Naive thymus-derived CD8-positive, alpha-beta T cell (primary cell): ENCODE measurements at regions not wholly inside any gene's neighbourhood (a gene's known extent, or its start where the extent isn't known, plus 50 kb on each side); places are given as distances from the start of the nearest gene placed in this dataset.
"Not testable (repeated sequence)": the region's sequence is repeated elsewhere in the genome, so short reads cannot be mapped to it uniquely, and the experiment has no call there.

Experiments used
- ATAC-seq, 2 donors: fragments of 150-1000 bp; cut with Tn5 transposase in 1 of 2; sonication (Bioruptor Pico), chemical (Tn5 transposase) in 1 of 2; 1 replicate in 1 of 2; 2 replicates in 1 of 2; pipeline ENCODE4 v1.10.0; 2021; ENCODE audit warnings: mild to moderate bottlenecking in 2 of 2, moderate library complexity in 2 of 2
- POLR2A ChIA-PET: fragments of 350-600 bp; sonication (Branson Sonifier 250); formaldehyde crosslinking; loops from one replicate; lab custom pipeline; 2021; ENCODE audit warnings: antibody characterized with exemption; lab: Charles Lee
- DNase-seq, 10 donors: peaks; one replicate each; pipeline versions ENCODE4 v3.0.0 to v3.0.0-alpha.2; 2020 to 2022
- H3K27ac Mint-ChIP-seq, 10 donors: one replicate each; pipeline ENCODE4 v1.8.0; 2020 to 2022; ENCODE audit warnings: mild to moderate bottlenecking in 10 of 10, mixed read lengths in 10 of 10, moderate library complexity in 4 of 10, inconsistent platforms in 1 of 10
- H3K27me3 Mint-ChIP-seq, 5 donors: one replicate each; pipeline ENCODE4 v1.8.0; 2021 to 2022; ENCODE audit warnings: mixed read lengths in 5 of 5
- H3K36me3 Mint-ChIP-seq, 3 donors: one replicate each; pipeline ENCODE4 v1.8.0; 2020 to 2022; ENCODE audit warnings: mixed read lengths in 3 of 3, mild to moderate bottlenecking in 2 of 3, inconsistent platforms in 1 of 3
- H3K4me1 Mint-ChIP-seq, 4 donors: one replicate each; pipeline ENCODE4 v1.8.0; 2021 to 2022; ENCODE audit warnings: mixed read lengths in 4 of 4
- H3K4me3 Mint-ChIP-seq, 10 donors: one replicate each; pipeline ENCODE4 v1.8.0; 2020 to 2022; ENCODE audit warnings: mild to moderate bottlenecking in 10 of 10, mixed read lengths in 10 of 10, moderate library complexity in 6 of 10, inconsistent platforms in 1 of 10
- H3K9me3 Mint-ChIP-seq, 9 donors: one replicate each; pipeline ENCODE4 v1.8.0; 2020 to 2022; ENCODE audit warnings: mixed read lengths in 9 of 9, mild to moderate bottlenecking in 3 of 9, inconsistent platforms in 1 of 9, moderate library complexity in 1 of 9

- no peak for ATAC-seq
- POLR2A ChIA-PET = no interaction called here
Measured at GRCh38 chr18:77329651-77330050, 80.0 kb downstream of the GALR1 start.

GRCh38 chr18:77334876-77335275 is 85.2 kb downstream of the GALR1 start:
- Mint-ChIP-seq H3K4me1 (peaks cover 0 to 8% (median 2%) of the 10 kb centered on the region in 4 donors), H3K9me3 (no peaks in the 10 kb centered on the region), H3K36me3 (no peaks in the 10 kb centered on the region), H3K27ac (no peak overlapping the region), H3K4me3 (no peak overlapping the region), H3K27me3 (peaks cover 13 to 56% (median 26%) of the 10 kb centered on the region in 5 donors)
- ATAC-seq (no peak), DNase-seq (no peak)
- POLR2A ChIA-PET = no interaction called here

More at GRCh38 chr18:77329651-77330050, 80.0 kb downstream of the GALR1 start:
- peaks cover 3 to 25% (median 12%) of the 10 kb centered on the region in 5 donors for H3K27me3 Mint-ChIP-seq
- H3K36me3 Mint-ChIP-seq = no peaks in the 10 kb centered on the region
- no peak for DNase-seq
- H3K27ac Mint-ChIP-seq = no peak overlapping the region
- peaks cover 0 to 2% (median 0%) of the 10 kb centered on the region in 4 donors for H3K4me1 Mint-ChIP-seq
- H3K9me3 Mint-ChIP-seq = peaks cover 0 to 10% (median 0%) of the 10 kb centered on the region in 9 donors
- H3K4me3 Mint-ChIP-seq = no peak overlapping the region

- peaks cover 13 to 71% (median 27%) of the 10 kb centered on the region in 5 donors for H3K27me3 Mint-ChIP-seq
- DNase-seq (no peak), ATAC-seq (no peak)
- POLR2A ChIA-PET = no interaction called here
- no peaks in the 10 kb centered on the region for H3K36me3 Mint-ChIP-seq
- H3K9me3 Mint-ChIP-seq = no peaks in the 10 kb centered on the region
- H3K4me3 Mint-ChIP-seq = no peak overlapping the region
- peaks cover 0 to 8% (median 2%) of the 10 kb centered on the region in 4 donors for H3K4me1 Mint-ChIP-seq
- H3K27ac Mint-ChIP-seq = no peak overlapping the region
Measured at GRCh38 chr18:77337604-77338003, 88.0 kb downstream of the GALR1 start.

GRCh38 chr18:77339093-77339492 is 89.4 kb downstream of the GALR1 start:
- ATAC-seq = no peak
- Mint-ChIP-seq H3K36me3 (no peaks in the 10 kb centered on the region), H3K4me3 (no peak overlapping the region), H3K9me3 (no peaks in the 10 kb centered on the region), H3K27ac (no peak overlapping the region), H3K27me3 (peaks cover 12 to 67% (median 25%) of the 10 kb centered on the region in 5 donors), H3K4me1 (peaks cover 0 to 8% (median 2%) of the 10 kb centered on the region in 4 donors)
- DNase-seq = no peak
- POLR2A ChIA-PET = no interaction called here

GRCh38 chr18:77339623-77340022 is 90.0 kb downstream of the GALR1 start:
- no peak for DNase-seq
- Mint-ChIP-seq H3K36me3 (no peaks in the 10 kb centered on the region), H3K27me3 (peaks cover 10 to 63% (median 21%) of the 10 kb centered on the region in 5 donors), H3K27ac (no peak overlapping the region), H3K4me3 (no peak overlapping the region), H3K4me1 (peaks cover 0 to 8% (median 1%) of the 10 kb centered on the region in 4 donors), H3K9me3 (no peaks in the 10 kb centered on the region)
- no peak for ATAC-seq
- POLR2A ChIA-PET = no interaction called here

- H3K27me3 Mint-ChIP-seq = peaks cover 6 to 52% (median 13%) of the 10 kb centered on the region in 5 donors
- DNase-seq = no peak
Measured at GRCh38 chr18:77340815-77341214, 91.2 kb downstream of the GALR1 start.

GRCh38 chr18:77341527-77342325 is 92.1 kb downstream of the GALR1 start:
- Mint-ChIP-seq H3K4me3 (no peak overlapping the region), H3K36me3 (no peaks in the 10 kb centered on the region), H3K27ac (no peak overlapping the region), H3K9me3 (no peaks in the 10 kb centered on the region), H3K4me1 (peaks cover 0 to 8% (median 1%) of the 10 kb centered on the region in 4 donors), H3K27me3 (peaks cover 6 to 43% (median 12%) of the 10 kb centered on the region in 5 donors)
- POLR2A ChIA-PET = no interaction called here
- ATAC-seq (no peak), DNase-seq (no peak)

More at GRCh38 chr18:77340815-77341214, 91.2 kb downstream of the GALR1 start:
- Mint-ChIP-seq H3K36me3 (no peaks in the 10 kb centered on the region), H3K4me1 (peaks cover 0 to 8% (median 1%) of the 10 kb centered on the region in 4 donors), H3K4me3 (no peak overlapping the region), H3K9me3 (no peaks in the 10 kb centered on the region), H3K27ac (no peak overlapping the region)
- POLR2A ChIA-PET = no interaction called here
- ATAC-seq = no peak

GRCh38 chr18:77342736-77343135 is 93.1 kb downstream of the GALR1 start:
- no peak for ATAC-seq
- no peaks in the 10 kb centered on the region for H3K36me3 Mint-ChIP-seq
- H3K27me3 Mint-ChIP-seq = peaks cover 6 to 34% (median 12%) of the 10 kb centered on the region in 5 donors
- H3K4me3 Mint-ChIP-seq = no peak overlapping the region
- POLR2A ChIA-PET = no interaction called here
- no peak overlapping the region for H3K27ac Mint-ChIP-seq
- DNase-seq = no peak
- peaks cover 0 to 6% (median 0%) of the 10 kb centered on the region in 4 donors for H3K4me1 Mint-ChIP-seq
- no peaks in the 10 kb centered on the region for H3K9me3 Mint-ChIP-seq

- Mint-ChIP-seq H3K27me3 (peaks cover 0 to 21% (median 5%) of the 10 kb centered on the region in 5 donors), H3K4me3 (no peak overlapping the region), H3K9me3 (peaks cover 0 to 2% (median 0%) of the 10 kb centered on the region in 9 donors), H3K27ac (peak overlapping the region in 1 of 10 donors; percentile 40), H3K4me1 (no peaks in the 10 kb centered on the region), H3K36me3 (no peaks in the 10 kb centered on the region)
- ATAC-seq (no peak), DNase-seq (no peak)
- POLR2A ChIA-PET = no interaction called here
Measured at GRCh38 chr18:77343846-77344510, 94.3 kb downstream of the GALR1 start.

- POLR2A ChIA-PET = no interaction called here
- H3K36me3 Mint-ChIP-seq = peaks cover 0 to 1% (median 0%) of the 10 kb centered on the region in 3 donors
- peaks cover 0 to 27% (median 2%) of the 10 kb centered on the region in 5 donors for H3K27me3 Mint-ChIP-seq
- H3K9me3 Mint-ChIP-seq = peaks cover 0 to 8% (median 0%) of the 10 kb centered on the region in 9 donors
- H3K4me1 Mint-ChIP-seq = no peaks in the 10 kb centered on the region
- H3K4me3 Mint-ChIP-seq = no peak overlapping the region
- no peak overlapping the region for H3K27ac Mint-ChIP-seq
- ATAC-seq = no peak
- no peak for DNase-seq
Measured at GRCh38 chr18:77344786-77345500, 95.3 kb downstream of the GALR1 start.

- H3K9me3 Mint-ChIP-seq = peaks cover 0 to 18% (median 10%) of the 10 kb centered on the region in 9 donors
- DNase-seq = no peak
- no peak overlapping the region for H3K27ac Mint-ChIP-seq
- H3K27me3 Mint-ChIP-seq = peaks cover 0 to 27% (median 2%) of the 10 kb centered on the region in 5 donors
- no peak for ATAC-seq
- peaks cover 0 to 10% (median 0%) of the 10 kb centered on the region in 3 donors for H3K36me3 Mint-ChIP-seq
- POLR2A ChIA-PET = no interaction called here
- H3K4me3 Mint-ChIP-seq = no peak overlapping the region
- H3K4me1 Mint-ChIP-seq = peaks cover 0 to 6% (median 3%) of the 10 kb centered on the region in 4 donors
Measured at GRCh38 chr18:77346208-77346810, 96.7 kb downstream of the GALR1 start.

- H3K27ac Mint-ChIP-seq, POLR2A ChIA-PET, H3K4me3 Mint-ChIP-seq, DNase-seq, ATAC-seq: not testable (repeated sequence)
- Mint-ChIP-seq H3K27me3 (peaks cover 8 to 48% (median 23%) of the 10 kb centered on the region in 5 donors), H3K36me3 (peaks cover 0 to 16% (median 0%) of the 10 kb centered on the region in 3 donors), H3K9me3 (peaks cover 0 to 19% (median 12%) of the 10 kb centered on the region in 9 donors), H3K4me1 (peaks cover 0 to 16% (median 4%) of the 10 kb centered on the region in 4 donors)
Measured at GRCh38 chr18:77353349-77353748, 103.7 kb downstream of the GALR1 start.
